Neural progenitor cell (in vitro differentiated cells): ENCODE measurements at regions not wholly inside any gene's neighbourhood (a gene's known extent, or its start where the extent isn't known, plus 50 kb on each side); places are given as distances from the start of the nearest gene placed in this dataset.

Experiments used
- DNase-seq: peaks from one replicate; pipeline ENCODE4 v3.0.0-alpha.2; 2016; ENCODE audit warnings: low spot score
- H2AFZ ChIP-seq: fragments of 200-600 bp; sonication (generic); replicated peaks from 2 replicates; pipeline ENCODE4 v1.6.1; 2016; ENCODE audit warnings: antibody characterized with exemption
- H3F3A ChIP-seq: fragments of 200-600 bp; sonication (generic); 2 replicates; pipeline ENCODE4 v1.6.1; 2016; ENCODE audit warnings: antibody characterized with exemption, low read depth
- H3K27ac ChIP-seq: fragments of 200-600 bp; sonication (generic); 2 replicates; pipeline ENCODE4 v1.5.1; 2016; ENCODE audit warnings: mild to moderate bottlenecking
- H3K27me3 ChIP-seq: fragments of 200-600 bp; sonication (generic); 2 replicates; pipeline ENCODE4 v1.6.1; 2016; ENCODE audit warnings: mild to moderate bottlenecking, moderate library complexity
- H3K36me3 ChIP-seq: fragments of 200-600 bp; sonication (generic); 2 replicates; pipeline ENCODE4 v1.5.1; 2016
- H3K4me1 ChIP-seq: fragments of 200-600 bp; sonication (generic); 2 replicates; pipeline ENCODE4 v1.6.1; 2016; ENCODE audit warnings: mixed run types
- H3K4me2 ChIP-seq: fragments of 200-600 bp; sonication (generic); 2 replicates; pipeline ENCODE4 v1.6.1; 2016
- H3K4me3 ChIP-seq: fragments of 200-600 bp; sonication (generic); 2 replicates; pipeline ENCODE4 v1.5.1; 2016
- H3K79me2 ChIP-seq: fragments of 200-600 bp; sonication (generic); 2 replicates; pipeline ENCODE4 v1.6.1; 2016; ENCODE audit warnings: low read depth
- H3K9ac ChIP-seq: fragments of 200-600 bp; sonication (generic); 2 replicates; pipeline ENCODE4 v1.6.1; 2016
- H3K9me3 ChIP-seq: fragments of 200-600 bp; sonication (generic); 2 replicates; pipeline ENCODE4 v1.5.1; 2016; ENCODE audit warnings: low read depth
- H4K20me1 ChIP-seq: fragments of 200-600 bp; sonication (generic); 2 replicates; pipeline ENCODE4 v1.6.1; 2016; ENCODE audit warnings: low read depth
- H3K27ac Mint-ChIP-seq: 3 replicates; pipeline ENCODE4 v1.8.0; 2021; ENCODE audit warnings: mixed read lengths
- H3K27me3 Mint-ChIP-seq: 2 replicates; pipeline ENCODE4 v1.8.0; 2022; ENCODE audit warnings: low read depth, mild to moderate bottlenecking, inconsistent platforms, moderate library complexity, mixed read lengths; ENCODE audit not compliant: insufficient read depth
- H3K36me3 Mint-ChIP-seq: 3 replicates; pipeline ENCODE4 v1.8.0; 2021; ENCODE audit warnings: mixed read lengths
- H3K4me1 Mint-ChIP-seq: 3 replicates; pipeline ENCODE4 v1.8.0; 2021; ENCODE audit warnings: mixed read lengths
- H3K4me3 Mint-ChIP-seq: 3 replicates; pipeline ENCODE4 v1.8.0; 2021; ENCODE audit warnings: mild to moderate bottlenecking, moderate library complexity, mixed read lengths
- H3K9me3 Mint-ChIP-seq: 3 replicates; pipeline ENCODE4 v1.8.0; 2020; ENCODE audit warnings: mixed read lengths
- EZH2 ChIP-seq: fragments of 200-600 bp; sonication (generic); IDR thresholded peaks from 2 replicates; pipeline ENCODE4 v1.6.1; 2017; ENCODE audit warnings: antibody characterized with exemption, mild to moderate bottlenecking, moderate library complexity
- EZH2phosphoT487 ChIP-seq: fragments of 200-600 bp; sonication (generic); IDR thresholded peaks from 2 replicates; pipeline ENCODE4 v1.6.1; 2017; ENCODE audit warnings: antibody characterized with exemption
- TF ChIP-seq, protein P1 (sequence below): fragments of 200-600 bp; sonication (generic); IDR thresholded peaks from 2 replicates; pipeline ENCODE4 v1.5.1; 2017; ENCODE audit warnings: antibody characterized with exemption, mild to moderate bottlenecking

GRCh38 chr1:214216779-214217178 lies 64.2 kb upstream of the SMYD2 start:
- Histone ChIP-seq H2AFZ (no peak overlapping the region), H3K36me3 (no peaks in the 10 kb centered on the region), H3K4me3 (no peak overlapping the region), H3K79me2 (no peaks in the 10 kb centered on the region), H4K20me1 (no peaks in the 10 kb centered on the region), H3K4me2 (no peak overlapping the region), H3K9me3 (no peaks in the 10 kb centered on the region), H3K9ac (no peak overlapping the region), H3K4me1 (peaks cover 22% of the 10 kb centered on the region), H3K27ac (no peak overlapping the region), H3F3A (no peaks in the 10 kb centered on the region), H3K27me3 (no peaks in the 10 kb centered on the region)
- peaks cover 9% of the 10 kb centered on the region for H3K4me1 Mint-ChIP-seq
- H3K9me3 Mint-ChIP-seq: no peaks in the 10 kb centered on the region
- no peak overlapping the region for H3K27ac Mint-ChIP-seq
- peaks cover 7% of the 10 kb centered on the region for H3K27me3 Mint-ChIP-seq
- H3K36me3 Mint-ChIP-seq: no peaks in the 10 kb centered on the region
- no peak for DNase-seq
- no peak overlapping the region for H3K4me3 Mint-ChIP-seq
- TF ChIP-seq EZH2 (no peak), EZH2phosphoT487 (no peak)
- TF ChIP-seq, protein P1, sequence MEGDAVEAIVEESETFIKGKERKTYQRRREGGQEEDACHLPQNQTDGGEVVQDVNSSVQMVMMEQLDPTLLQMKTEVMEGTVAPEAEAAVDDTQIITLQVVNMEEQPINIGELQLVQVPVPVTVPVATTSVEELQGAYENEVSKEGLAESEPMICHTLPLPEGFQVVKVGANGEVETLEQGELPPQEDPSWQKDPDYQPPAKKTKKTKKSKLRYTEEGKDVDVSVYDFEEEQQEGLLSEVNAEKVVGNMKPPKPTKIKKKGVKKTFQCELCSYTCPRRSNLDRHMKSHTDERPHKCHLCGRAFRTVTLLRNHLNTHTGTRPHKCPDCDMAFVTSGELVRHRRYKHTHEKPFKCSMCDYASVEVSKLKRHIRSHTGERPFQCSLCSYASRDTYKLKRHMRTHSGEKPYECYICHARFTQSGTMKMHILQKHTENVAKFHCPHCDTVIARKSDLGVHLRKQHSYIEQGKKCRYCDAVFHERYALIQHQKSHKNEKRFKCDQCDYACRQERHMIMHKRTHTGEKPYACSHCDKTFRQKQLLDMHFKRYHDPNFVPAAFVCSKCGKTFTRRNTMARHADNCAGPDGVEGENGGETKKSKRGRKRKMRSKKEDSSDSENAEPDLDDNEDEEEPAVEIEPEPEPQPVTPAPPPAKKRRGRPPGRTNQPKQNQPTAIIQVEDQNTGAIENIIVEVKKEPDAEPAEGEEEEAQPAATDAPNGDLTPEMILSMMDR: no peak

DNA sequence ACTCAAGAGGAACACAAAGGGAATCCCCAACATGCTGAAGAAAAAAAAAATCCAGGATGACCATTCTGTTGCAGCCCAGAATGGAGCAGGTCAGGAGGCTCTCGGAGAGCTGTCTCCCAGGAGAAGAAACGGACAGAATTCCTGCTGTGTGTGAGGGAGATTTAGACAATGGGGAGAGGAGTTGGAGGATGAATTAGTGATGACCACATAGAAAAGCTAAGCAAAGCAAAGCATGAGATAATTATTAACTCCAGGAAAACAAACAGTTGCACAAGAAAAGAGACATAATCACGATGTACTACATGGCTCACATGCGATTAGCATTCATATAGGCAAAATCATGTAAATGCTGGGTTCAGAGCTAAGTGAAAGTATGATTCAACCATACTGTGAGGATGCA lies 61.1 kb upstream of the SMYD2 start:
- H3K9ac ChIP-seq: no peak overlapping the region
- peaks cover 21% of the 10 kb centered on the region for H3K4me1 ChIP-seq
- Mint-ChIP-seq H3K36me3 (no peaks in the 10 kb centered on the region), H3K4me1 (peaks cover 8% of the 10 kb centered on the region), H3K4me3 (no peak overlapping the region), H3K27ac (no peak overlapping the region), H3K9me3 (no peaks in the 10 kb centered on the region), H3K27me3 (no peaks in the 10 kb centered on the region)
- no peaks in the 10 kb centered on the region for H3K9me3 ChIP-seq
- H3K36me3 ChIP-seq: no peaks in the 10 kb centered on the region
- H2AFZ ChIP-seq: no peak overlapping the region
- H3K4me2 ChIP-seq: no peak overlapping the region
- H3K27ac ChIP-seq: no peak overlapping the region
- TF ChIP-seq, protein P1: no peak
- no peak for TF ChIP-seq EZH2
- TF ChIP-seq EZH2phosphoT487: no peak
- H3K4me3 ChIP-seq: no peak overlapping the region
- peaks cover 10% of the 10 kb centered on the region for H3K27me3 ChIP-seq
- DNase-seq: no peak
- no peaks in the 10 kb centered on the region for H4K20me1 ChIP-seq
- no peaks in the 10 kb centered on the region for H3K79me2 ChIP-seq
- peaks cover 2% of the 10 kb centered on the region for H3F3A ChIP-seq

- no peaks in the 10 kb centered on the region for H4K20me1 ChIP-seq
- no peak for DNase-seq
- no peak overlapping the region for H3K27ac ChIP-seq
- Mint-ChIP-seq H3K9me3 (no peaks in the 10 kb centered on the region), H3K4me3 (no peak overlapping the region), H3K4me1 (peaks cover 11% of the 10 kb centered on the region), H3K27ac (no peak overlapping the region), H3K36me3 (no peaks in the 10 kb centered on the region), H3K27me3 (no peaks in the 10 kb centered on the region)
- no peak for TF ChIP-seq EZH2phosphoT487
- TF ChIP-seq, protein P1: no peak
- TF ChIP-seq EZH2: no peak
- no peak overlapping the region for H3K4me2 ChIP-seq
- H3F3A ChIP-seq: peaks cover 5% of the 10 kb centered on the region
- H2AFZ ChIP-seq: no peak overlapping the region
- no peaks in the 10 kb centered on the region for H3K79me2 ChIP-seq
- H3K9me3 ChIP-seq: no peaks in the 10 kb centered on the region
- H3K36me3 ChIP-seq: no peaks in the 10 kb centered on the region
- H3K4me1 ChIP-seq: peaks cover 21% of the 10 kb centered on the region
- no peak overlapping the region for H3K9ac ChIP-seq
- no peak overlapping the region for H3K4me3 ChIP-seq
- H3K27me3 ChIP-seq: peaks cover 18% of the 10 kb centered on the region
Measured at GRCh38 chr1:214220891-214221290, 60.1 kb upstream of the SMYD2 start.
